Mammary epithelial cell (primary cell): ENCODE measurements at regions not wholly inside any gene's neighbourhood (a gene's known extent, or its start where the extent isn't known, plus 50 kb on each side); places are given as distances from the start of the nearest gene placed in this dataset.

Source experiments
- EZH2 ChIP-seq: IDR thresholded peaks from 2 replicates; pipeline ENCODE4 v1.6.1; 2012; ENCODE audit warnings: low read length, inconsistent platforms, borderline replicate concordance
- TF ChIP-seq, protein P1 (sequence below), 2 donors: IDR thresholded peaks in 1 of 2; conservative IDR thresholded peaks in 1 of 2; 2 replicates each; pipeline ENCODE4 v1.5.1; 2011 to 2012; ENCODE audit warnings: inconsistent platforms in 2 of 2, low read length in 2 of 2, mild to moderate bottlenecking in 2 of 2, control low read depth in 1 of 2, low read depth in 1 of 2; ENCODE audit not compliant: insufficient read depth in 1 of 2; ENCODE audit errors: extremely low read depth in 1 of 2

DNA sequence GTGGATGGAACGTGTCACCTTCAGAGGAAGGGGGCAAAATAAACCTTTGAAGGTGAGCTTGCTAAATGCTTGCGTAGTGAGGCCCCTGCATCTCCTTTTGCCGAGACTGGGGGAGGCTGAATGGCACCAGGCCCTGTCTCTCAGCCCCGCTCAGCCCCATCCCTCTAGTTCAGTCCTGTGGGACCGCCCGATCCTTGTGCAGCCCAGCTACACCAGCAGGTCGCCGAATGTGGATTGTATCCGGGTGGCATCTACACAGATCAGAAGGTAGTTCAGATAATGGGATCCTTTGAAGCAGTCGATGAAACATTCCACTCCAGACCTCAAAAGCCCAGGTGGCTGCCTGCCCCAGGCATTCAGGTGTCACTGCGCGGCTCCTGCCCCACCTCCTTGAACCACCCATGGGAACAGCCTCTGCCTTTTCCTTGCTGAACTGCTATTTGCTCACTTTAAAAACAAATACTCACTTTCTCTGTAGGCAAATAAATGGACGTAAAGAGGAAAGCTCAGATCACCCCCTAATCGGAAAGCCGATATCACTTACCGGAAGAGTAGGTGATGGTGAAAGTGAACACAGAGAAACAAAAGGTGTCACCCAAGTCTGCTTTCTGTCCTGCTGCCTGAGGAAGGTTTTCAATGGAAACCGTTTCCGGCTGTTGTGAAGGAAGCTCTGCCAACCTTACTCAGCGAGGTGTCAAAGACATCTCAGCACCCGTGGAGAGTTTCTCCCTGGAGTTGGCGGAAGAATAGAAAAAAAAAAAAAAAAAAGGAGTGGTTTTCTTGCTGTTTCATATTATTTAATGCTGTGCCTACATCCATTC, 100.3 kb upstream of the NCOR2 start:
- TF ChIP-seq, protein P1, sequence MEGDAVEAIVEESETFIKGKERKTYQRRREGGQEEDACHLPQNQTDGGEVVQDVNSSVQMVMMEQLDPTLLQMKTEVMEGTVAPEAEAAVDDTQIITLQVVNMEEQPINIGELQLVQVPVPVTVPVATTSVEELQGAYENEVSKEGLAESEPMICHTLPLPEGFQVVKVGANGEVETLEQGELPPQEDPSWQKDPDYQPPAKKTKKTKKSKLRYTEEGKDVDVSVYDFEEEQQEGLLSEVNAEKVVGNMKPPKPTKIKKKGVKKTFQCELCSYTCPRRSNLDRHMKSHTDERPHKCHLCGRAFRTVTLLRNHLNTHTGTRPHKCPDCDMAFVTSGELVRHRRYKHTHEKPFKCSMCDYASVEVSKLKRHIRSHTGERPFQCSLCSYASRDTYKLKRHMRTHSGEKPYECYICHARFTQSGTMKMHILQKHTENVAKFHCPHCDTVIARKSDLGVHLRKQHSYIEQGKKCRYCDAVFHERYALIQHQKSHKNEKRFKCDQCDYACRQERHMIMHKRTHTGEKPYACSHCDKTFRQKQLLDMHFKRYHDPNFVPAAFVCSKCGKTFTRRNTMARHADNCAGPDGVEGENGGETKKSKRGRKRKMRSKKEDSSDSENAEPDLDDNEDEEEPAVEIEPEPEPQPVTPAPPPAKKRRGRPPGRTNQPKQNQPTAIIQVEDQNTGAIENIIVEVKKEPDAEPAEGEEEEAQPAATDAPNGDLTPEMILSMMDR (conservative IDR thresholded peaks at IDR 0.05 in 1 of 2, IDR thresholded peaks at IDR 0.05 in 1 of 2; ENCODE audit: extremely low read depth in 1 of 2, insufficient read depth in 1 of 2, low read depth in 1 of 2, low read length in 2 of 2) = no peak
- TF ChIP-seq EZH2 = no peak
